Stimulated activated CD4-positive, alpha-beta T cell treated with anti-CD3 and anti-CD28 coated beads, TNF-alpha, amount 100 ng/mL, for 1 hour (primary cell): ENCODE measurements at regions not wholly inside any gene's neighbourhood (a gene's known extent, or its start where the extent isn't known, plus 50 kb on each side); places are given as distances from the start of the nearest gene placed in this dataset.

ENCODE experiments used
- DNase-seq, 3 donors: peaks; one replicate each; pipeline ENCODE4 v3.0.0-alpha.2; 2020; ENCODE audit warnings: low read depth in 3 of 3, low spot score in 1 of 3

DNA sequence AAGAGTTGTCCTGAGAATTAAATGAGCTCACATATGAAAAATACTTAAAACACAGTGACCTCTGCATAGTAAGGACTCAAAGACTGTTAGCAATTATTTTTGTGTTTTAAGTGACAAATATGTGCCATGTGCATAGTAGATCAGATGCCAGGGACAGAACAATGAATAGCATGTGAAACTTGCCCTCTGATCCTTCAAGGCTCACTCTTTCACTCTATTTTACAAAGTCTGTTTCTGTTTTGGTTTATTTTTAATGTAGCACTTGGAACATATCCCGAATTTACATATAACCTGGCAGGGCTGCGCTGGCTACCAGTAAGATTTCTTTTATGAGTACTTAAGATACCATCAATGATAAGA lies 135.5 kb upstream of the TNFAIP3 start:
- no peak for DNase-seq

DNA sequence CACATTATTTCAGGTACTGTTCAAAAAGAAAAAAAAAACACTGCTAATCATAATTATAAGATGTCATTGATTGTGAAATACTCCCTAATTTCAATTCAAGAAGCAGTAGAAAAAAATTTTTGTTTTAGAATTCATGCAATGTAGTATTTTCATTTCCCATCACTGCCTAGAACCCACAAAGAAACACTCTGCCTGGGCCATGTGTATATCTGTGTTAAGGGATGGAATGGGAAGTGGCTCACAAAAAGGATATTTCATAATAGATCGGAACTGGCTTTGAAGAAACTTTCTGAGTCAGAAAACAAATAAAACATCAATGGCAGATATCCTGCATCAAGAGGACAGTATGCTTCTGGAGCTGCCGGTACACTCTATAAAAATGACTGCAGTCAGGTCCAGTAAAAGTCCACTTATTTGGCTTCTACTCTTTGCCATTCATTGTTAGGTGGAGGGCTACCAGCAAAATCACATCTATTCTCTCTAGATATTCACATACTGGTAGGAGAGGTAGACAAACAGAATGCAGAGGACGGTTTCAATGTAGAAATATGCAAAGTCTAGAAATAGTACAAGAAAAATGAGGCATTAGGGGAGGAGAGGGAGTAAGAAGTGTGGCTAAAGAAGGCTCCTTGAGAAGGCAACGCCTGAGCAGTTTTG lies 135.0 kb upstream of the TNFAIP3 start:
- DNase-seq, result no peak

DNA sequence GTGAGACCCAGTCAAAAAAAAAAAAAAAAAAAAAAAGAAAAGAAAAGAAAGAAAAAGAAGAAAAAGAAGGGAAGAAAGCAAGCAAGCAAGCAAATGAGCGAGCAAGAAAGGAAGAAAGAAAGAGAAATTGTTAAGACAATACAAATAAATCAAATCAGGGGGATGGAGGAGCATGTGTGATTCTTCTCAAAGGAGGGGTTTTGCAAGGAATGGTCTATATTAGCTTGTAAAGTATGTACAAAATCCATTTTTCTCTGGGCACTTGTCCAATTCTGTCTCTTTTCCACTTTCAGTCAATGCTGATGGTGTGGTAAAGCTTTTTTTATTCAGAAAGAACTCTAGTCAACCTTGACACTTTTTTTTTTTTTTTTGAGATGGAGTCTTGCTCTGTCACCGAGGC lies 133.7 kb upstream of the TNFAIP3 start:
- DNase-seq, result no peak

DNA sequence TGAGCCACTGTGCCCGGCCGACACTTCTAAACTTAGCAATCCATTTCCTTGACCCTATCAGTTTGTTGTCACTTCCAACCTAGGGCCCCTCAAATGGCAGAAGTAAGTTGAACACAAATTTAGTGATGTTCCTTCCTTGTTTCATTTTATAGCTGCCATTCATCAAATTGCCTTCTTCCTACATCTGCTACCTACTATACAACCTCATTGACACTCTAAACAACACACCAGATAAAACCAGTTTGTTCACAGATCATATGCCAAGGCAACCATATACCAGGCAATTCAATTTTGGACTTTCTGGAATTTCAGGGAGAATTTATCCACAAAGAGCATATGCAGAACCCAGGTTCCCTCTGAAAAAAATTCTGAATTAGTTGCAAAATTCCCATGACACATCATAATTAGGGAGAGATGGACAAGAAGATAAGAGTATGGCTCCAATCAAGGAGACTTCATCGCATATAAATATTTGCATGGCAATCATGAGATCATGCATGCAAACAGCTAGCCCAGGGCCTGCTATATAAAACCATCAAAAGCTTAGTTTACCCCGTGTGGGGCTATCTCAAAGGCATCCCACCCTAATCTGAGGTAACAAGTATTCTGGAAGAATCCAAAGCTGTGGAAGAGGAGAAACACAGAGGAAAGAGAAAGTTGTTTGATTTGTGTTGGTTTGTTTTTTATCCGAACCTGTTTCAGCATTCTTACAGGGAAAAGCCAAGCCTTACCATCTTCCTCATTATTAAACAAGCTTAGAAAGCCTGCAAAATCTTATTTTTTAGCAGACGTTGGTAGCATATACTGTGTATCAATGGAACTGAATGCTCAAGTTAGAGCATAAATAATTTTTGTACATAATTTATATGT lies 132.8 kb upstream of the TNFAIP3 start:
- no peak for DNase-seq

DNA sequence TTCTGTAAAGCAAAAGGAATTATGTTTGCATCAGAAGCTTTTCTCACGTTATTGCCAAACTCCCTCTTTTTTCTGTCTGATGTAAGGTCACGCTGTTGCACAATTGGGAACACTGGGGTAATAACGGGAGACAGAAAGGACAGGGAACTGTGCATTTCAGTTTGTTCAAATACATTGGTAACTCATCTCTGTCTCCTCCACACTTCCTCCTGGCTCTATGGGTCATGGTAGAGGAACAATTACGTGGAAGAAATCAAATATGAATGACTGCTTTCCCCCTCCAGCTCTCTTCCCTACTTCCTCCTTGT lies 132.2 kb upstream of the TNFAIP3 start:
- DNase-seq, result no peak

DNA sequence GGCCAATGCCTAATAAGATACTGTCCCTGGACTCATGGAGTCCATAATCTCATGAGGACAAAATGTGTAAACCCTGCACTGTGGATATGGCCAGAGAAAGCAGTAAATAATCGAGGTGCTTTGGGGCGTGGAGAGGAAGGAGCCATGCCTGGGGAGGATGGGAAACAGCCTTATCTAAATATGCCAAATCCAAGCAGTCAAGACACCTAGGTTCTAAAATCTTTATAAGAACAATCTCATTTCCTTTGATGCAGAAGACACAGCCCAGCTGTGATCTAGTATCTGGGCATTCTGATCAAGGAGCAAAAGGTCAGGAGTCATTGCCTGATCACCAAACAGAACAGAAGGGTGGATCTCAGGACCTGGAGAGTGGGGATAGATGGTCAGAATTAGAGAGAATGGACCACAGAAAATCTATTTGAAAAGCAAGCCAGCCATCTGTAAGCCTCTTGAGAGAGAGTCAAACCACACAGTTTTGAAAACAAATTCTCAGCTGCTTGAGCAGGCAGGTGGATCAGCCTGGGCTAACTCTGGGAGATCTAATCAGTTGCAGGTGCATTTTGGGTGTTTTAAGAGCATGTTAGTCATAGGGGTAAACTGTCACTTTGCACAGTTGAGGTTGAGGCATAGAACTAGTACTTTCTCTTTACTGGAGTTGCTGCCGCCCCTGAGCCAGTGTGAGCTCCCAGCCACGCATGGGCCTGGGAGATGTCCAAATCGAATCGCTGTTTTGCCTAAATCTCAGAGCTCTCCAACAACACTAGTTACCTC lies 130.8 kb upstream of the TNFAIP3 start:
- DNase-seq, result no peak

DNA sequence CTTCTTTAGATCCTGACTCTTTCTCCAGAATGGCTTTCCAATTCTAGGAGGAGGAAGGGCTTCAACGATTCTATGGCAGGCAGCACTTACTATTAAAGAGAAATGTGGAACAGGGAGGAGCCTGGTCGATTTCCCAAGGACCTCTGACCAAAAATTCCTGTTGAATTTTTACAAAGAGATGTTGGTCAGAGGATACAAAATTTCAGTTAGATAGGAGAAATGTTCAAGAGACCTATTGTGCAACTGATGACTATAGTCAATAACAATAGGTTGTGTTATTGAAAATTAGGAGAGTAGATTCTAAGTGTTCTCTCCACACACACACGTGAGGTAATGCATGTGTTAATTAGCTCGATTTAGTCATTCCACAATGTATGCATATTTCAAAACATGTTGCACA lies 130.1 kb upstream of the TNFAIP3 start:
- no peak for DNase-seq

DNA sequence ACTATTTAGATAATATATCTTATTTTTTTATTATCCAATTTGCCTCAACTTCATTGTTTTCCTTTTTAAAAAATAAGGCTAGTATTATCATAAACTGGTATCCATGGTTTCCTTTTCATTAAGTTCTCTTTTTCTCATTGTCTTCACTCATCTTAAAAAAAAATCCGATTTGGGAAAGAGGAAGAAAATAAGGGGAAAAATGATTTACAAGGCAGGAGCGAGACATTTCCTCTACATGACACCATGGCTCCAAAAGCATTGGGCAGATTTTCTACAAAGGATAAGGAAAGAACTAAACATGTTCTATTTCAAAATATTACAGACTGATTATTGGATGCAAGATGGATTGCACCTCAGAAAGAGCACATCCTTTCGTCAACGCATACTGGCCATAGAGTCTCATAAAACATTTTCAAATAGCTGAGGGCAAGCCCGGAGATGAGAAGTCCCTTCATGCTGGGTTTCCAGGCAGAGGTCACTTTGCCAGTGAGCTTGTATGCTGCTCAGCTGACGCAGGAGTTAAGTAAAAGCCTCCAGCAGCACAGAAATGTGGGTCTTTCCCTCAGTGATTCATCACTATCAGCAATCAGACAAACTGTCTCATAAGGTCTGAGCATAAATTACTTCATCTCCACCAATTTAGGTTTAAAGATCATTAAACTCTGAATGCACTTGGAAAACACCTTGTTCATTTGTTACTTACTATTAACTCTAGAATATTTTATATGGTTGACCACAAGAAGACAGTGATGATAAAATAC lies 129.0 kb upstream of the TNFAIP3 start:
- DNase-seq, result no peak

DNA sequence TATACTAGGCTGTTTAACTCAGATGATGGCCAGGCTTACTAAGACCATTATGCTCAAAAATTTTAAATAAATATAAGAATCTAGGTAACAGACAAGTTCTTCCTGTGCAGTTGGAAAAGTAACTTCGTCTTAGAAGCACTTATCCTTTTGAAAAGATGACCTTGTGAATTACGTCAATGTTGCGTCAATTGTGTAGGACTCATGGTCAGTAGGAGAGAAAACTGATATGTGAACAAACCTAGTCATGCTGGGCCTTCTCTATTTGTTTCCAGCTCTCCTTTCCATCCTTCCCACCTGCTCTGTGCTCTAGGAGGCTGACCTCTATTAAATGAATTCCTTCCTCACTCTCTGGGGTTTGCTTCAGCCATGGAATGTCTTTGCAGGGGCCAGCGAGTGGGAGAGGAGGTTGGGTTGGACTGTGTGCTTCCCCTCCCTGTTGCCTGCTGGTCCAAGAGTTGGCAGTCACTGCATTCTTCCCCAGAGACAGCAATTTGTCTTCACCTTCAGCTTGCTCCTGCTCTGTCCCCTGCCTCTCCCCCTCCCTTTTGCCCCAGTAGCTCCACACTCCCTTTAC lies 128.0 kb upstream of the TNFAIP3 start:
- no peak for DNase-seq

DNA sequence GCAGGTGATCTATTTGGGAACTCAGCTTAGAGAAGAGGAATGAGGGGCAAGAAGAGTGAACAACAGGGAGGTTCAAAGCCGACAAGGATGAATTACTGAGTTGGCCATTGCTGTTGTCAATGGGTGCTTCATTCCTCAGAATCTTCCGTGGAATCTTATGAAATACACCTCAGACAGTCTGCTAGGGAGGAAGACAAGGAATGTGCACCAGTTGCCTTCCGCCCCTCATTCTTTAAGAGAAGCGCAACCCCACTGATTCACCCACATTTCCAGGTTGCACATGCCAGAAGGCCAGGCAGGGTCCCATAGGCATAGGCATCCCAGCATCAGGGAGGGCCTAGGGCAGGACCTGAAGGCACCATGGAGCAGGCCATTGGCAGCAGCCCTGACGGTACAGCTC lies 127.5 kb upstream of the TNFAIP3 start:
- DNase-seq, result no peak

DNA sequence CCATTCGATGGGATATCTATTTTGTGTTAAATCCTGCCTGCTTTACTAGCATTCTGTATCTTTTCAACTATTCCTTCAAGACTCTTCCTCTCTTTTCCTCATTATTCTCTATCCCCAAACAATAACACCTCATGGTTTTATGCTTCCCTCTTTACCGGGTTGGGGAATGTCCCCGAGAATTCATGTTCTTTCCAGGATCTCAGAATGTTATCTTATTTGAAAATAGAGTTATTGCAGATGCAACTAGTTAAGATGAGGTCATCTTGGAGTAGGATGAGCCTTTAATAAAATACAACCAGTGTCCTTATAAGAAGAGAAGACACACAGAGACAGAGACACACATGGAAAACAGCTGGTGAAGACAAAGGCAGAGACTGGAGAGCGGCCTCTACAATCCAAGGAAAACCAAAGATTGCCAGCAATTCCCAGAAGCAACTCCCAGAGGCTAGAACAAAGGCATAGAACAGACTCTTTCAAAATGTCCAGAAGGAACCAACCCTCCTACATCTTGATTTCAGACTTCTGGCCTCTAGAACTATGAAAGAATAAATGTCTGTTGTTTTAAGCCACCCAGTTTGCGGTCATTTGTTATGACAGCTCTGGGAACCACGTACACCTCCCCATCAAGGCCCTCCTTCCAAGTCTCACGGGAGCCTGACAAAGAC lies 126.8 kb upstream of the TNFAIP3 start:
- DNase-seq, result no peak

DNA sequence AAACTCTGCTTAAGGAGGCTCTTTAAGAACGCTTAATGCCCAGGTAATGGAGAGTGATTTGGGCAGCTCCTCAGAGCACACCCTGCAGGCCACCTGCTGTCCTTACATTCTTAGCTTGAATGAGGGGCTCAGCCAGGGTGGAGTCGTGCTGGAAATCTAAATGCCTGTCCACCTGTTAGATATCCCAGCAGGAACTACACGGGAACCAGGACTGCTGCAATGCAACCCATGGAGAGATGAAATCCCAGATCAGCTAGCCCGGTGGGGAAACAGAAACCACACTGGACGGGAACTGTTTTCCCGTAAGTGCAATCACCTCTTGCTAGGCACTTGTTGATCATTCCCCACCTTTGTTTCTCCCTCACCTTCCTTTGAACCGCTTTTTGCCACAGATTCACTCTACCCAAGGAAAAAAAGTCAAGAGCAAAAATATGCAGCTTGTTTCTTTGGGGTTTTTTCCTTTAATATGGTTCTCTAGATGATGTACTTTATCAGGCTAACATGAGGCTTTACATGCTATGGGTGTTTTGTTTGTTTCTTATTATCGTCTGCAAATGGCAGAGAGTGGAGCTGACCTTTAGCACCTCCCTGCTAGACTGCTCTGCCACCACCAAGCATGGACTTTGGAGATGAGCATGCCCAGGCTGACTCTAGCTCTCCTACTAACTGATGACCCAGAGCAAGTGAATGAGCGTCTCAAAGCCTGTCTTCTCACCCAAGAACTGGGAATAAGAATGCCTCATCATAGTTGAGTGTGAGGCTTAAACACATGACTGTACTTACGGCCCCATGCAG lies 125.9 kb upstream of the TNFAIP3 start:
- DNase-seq, result no peak

DNA sequence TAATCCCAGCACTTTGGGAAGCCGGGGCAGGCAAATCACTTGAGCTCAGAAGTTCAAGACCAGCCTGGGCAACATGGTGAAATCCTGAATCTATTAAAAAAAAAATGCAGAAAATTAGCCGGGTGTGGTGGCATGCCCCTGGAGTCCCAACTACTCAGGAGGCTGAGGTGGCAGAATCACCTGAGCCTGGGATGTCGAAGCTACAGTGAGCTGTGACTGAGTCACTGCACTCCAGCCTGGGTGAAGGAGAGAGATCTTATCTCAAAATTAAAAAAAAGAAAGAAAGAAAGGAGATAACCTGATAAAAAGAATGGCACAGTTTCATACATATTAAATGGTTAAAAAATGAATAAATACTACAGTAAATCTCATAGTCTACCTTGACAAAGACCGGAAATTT lies 123.6 kb upstream of the TNFAIP3 start:
- DNase-seq, result no peak

DNA sequence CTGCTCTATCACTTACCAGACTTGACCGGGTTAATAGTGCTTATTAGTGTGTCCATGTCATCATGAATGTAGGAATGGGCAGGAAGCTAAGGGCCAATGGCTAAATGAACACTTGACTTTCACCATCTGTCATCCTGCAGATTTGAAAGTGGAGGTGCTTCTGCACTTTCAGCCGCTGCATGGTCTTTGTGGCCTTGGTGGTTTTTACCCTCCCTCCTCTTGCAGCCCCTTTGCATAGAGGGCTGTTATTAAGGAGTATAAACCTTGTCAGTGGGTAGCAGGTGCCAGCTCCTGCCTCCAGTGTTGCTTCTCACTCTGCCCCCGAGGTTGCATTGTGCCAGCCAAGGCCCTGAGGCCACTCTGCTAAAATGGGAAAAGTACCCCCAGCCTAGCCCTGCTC lies 122.2 kb upstream of the TNFAIP3 start:
- no peak for DNase-seq

DNA sequence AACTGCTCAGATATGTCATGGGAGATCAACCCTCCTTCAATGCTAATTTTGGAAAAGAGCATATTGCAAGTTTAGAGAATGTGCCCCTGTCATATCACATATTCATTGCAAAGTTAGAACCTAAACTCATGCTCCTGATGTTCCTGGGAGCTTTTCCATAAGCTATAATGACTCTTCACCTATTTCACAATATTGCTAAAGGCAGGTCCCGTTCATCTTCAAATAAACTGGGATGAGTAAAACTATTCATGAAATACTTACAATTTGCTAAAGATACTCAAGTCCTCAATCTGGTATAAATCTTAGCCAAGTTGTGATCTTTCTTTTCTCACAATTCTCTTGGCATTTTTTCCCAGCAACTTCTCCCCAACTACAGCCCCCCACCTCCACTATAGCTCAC lies 121.7 kb upstream of the TNFAIP3 start:
- no peak for DNase-seq

DNA sequence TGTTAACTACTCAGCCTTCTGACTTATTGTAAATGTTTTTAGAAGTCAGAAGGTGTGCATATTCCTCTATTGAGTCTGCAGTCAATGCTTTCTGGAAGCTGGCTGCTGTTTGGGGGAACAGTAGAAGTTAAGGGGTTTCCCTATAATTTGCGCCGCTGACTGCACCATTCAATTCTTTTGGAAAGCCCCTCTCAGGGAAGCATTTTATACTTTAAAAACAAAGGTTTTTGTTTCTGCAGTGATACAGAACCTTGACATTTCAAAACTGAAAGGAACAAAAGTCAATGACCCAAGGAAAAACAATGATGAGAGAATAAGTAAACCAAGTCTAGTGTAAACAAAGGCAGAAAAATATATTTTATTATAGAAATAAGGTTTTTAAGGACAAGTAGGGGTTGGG lies 120.8 kb upstream of the TNFAIP3 start:
- no peak for DNase-seq

DNA sequence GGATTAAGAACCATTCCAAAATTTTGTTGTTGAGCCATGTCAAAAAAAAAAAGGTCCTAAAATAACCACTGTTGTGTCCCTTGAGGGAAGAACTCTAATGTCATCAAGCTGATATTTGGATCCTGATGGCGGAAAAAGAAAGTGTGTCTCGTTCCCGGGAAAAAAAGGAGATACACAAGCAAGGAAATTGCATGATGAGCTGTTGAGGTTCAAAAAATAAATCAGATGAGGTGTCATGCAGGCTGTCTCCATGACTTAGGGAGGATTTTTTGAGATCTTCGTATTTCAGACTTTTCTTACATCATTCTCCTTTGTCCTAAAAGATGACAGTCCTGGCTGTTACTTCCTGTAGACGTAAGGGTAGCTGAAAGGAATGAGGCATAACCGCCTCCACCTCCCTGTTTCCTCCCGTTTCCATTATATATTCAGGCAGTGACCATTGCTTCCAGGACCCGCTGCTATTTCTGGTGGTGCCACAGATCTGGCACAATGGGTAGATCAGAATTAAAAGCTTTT lies 117.3 kb upstream of the TNFAIP3 start:
- DNase-seq, result no peak

DNA sequence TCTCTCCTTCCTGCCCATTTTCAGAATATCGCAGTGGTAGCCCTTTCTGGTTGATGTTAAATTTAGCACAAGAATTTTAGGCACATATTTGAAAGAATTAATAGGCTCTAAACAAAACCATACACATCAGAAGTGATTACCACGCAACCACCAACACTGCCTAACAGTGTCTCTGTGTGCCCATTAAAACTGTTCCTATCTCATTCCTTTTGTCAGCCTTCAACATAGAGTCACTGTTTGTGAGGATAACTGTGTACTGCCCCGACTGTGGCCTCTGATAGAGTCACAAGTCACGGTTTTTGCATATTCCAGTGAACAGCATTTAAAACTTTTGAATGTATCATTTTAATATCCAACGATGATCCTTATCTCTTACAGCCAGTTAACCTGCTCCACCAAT lies 116.8 kb upstream of the TNFAIP3 start:
- DNase-seq, result no peak

DNA sequence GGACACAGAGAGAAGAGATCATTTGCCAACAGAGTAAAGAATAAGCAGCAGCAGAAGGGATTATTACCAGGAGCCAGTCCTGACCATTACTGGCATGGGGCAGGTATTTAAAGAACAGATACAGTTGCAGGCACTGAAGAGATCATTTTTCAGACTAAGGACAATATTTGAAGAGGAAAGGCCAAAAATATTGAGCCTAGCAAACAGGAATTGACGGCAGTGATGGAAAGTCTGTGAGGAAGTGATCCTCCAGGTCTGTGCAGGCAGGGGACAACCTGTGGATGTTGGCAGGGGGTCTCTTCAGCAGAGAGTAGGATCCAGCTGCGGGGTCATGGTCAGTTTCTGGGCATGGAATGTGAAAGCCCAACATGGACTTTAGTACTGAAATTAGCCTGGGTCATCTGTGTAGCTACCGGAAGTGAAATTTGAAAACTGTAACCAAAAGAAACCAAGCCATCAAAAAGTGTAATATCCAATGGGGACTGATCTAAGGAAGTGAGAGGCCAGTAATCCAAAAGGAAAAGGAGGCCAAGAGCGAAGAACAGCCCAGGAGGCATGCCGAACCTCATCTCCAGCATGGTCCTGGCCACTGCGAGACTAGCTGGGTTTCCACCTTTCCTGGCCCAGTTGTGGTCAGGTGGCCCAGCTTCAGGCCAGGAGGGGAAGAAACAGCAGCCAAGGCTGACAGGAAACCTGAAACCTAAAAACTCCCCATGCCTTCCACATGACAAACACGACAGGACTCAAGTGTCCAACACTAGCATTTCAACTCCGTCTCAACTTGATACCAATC lies 115.1 kb upstream of the TNFAIP3 start:
- no peak for DNase-seq
